ENCODE measurements at regions not wholly inside any gene's neighbourhood (a gene's known extent, or its start where the extent isn't known, plus 50 kb on each side); places are given as distances from the start of the nearest gene placed in this dataset.
"Not testable (repeated sequence)": the region's sequence is repeated elsewhere in the genome, so short reads cannot be mapped to it uniquely, and the experiment has no call there.

DNA sequence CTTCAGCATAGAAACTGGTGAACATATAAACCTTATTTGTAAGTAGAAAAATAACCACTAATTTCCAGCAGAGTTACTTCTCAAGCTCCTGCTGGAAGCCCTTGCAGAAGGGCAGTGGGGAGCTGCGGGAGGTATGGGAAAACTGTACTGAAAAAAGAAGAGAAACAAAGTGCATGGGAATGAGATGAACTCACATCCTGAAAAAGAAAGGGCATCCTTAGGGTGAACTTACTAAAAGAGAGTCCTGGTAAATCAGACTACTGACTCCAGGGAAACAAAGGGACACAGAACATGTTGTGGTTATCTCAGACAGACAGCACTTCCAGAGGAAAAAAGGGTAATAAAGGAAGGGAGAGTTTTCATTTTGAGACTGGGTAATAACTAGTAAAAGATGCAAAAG is 515.1 kb downstream of the RPL10L start:
- Histone ChIP-seq H3K4me3 (ENCODE audit: low read length) (no peak overlapping the region), H3K36me3 (ENCODE audit: insufficient read depth, low read length) (no peaks in the 10 kb centered on the region), H3K79me2 (replicated peaks; ENCODE audit: insufficient read depth, low read length) (no peaks in the 10 kb centered on the region), H2AFZ (ENCODE audit: low read depth, low read length) (no peak overlapping the region), H3K27me3 (ENCODE audit: insufficient read depth, low read depth, low read length) (no peaks in the 10 kb centered on the region), H3K9me2 (ENCODE audit: insufficient read depth, low read length) (no peaks in the 10 kb centered on the region), H4K20me1 (ENCODE audit: insufficient read depth) (no peaks in the 10 kb centered on the region), H3K27ac (ENCODE audit: low read length) (no peak overlapping the region), H3K4me2 (ENCODE audit: low read length) (no peak overlapping the region), H3F3A (ENCODE audit: insufficient read depth, low read length, poor library complexity, severe bottlenecking) (no peaks in the 10 kb centered on the region), H3K9me3 (ENCODE audit: low read length) (no peaks in the 10 kb centered on the region), H3K9ac (ENCODE audit: low read length) (no peak overlapping the region)
- TF ChIP-seq TAF1 (IDR thresholded peaks at IDR 0.05; ENCODE audit: low read depth), result no peak
- TF ChIP-seq EP300 (conservative IDR thresholded peaks at IDR 0.05; ENCODE audit: poor library complexity, severe bottlenecking), result no peak
- TF ChIP-seq POLR2AphosphoS5 (IDR thresholded peaks at IDR 0.05), result no peak
- no peak for TF ChIP-seq SMC3 (conservative IDR thresholded peaks at IDR 0.05; ENCODE audit: poor library complexity)
- TF ChIP-seq EZH2 (IDR thresholded peaks at IDR 0.05; ENCODE audit: borderline replicate concordance, insufficient read depth, low read length, poor library complexity, severe bottlenecking), result no peak
- no peak for TF ChIP-seq MXI1 (conservative IDR thresholded peaks at IDR 0.05; ENCODE audit: poor library complexity, severe bottlenecking)
- TF ChIP-seq RAD21 (conservative IDR thresholded peaks at IDR 0.05), result no peak
- TF ChIP-seq REST (IDR thresholded peaks at IDR 0.05; ENCODE audit: borderline replicate concordance), result no peak
- TF ChIP-seq, protein P1, sequence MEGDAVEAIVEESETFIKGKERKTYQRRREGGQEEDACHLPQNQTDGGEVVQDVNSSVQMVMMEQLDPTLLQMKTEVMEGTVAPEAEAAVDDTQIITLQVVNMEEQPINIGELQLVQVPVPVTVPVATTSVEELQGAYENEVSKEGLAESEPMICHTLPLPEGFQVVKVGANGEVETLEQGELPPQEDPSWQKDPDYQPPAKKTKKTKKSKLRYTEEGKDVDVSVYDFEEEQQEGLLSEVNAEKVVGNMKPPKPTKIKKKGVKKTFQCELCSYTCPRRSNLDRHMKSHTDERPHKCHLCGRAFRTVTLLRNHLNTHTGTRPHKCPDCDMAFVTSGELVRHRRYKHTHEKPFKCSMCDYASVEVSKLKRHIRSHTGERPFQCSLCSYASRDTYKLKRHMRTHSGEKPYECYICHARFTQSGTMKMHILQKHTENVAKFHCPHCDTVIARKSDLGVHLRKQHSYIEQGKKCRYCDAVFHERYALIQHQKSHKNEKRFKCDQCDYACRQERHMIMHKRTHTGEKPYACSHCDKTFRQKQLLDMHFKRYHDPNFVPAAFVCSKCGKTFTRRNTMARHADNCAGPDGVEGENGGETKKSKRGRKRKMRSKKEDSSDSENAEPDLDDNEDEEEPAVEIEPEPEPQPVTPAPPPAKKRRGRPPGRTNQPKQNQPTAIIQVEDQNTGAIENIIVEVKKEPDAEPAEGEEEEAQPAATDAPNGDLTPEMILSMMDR (IDR thresholded peaks at IDR 0.05; ENCODE audit: poor library complexity, severe bottlenecking), result no peak

DNA sequence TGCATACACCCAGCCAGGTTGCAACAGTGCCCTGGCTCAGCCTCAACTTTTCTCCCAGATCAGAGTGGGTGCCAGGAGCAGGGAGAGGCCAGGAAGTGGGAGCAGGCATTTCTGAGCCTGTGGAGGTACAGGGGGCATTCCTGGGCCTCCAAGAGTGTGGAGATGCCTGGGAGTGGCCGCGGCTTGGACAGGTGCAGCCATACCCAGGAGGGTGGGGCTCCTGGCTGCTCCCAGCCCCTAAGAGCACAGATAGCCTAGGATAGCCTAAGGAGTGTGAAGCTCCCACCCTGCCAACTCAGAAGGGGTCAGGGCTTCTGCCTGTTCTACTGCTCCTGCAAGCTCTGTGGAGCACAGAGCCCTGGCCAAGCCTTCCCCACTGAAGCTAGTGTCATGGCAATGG is 543.4 kb downstream of the RPL10L start:
- no peaks in the 10 kb centered on the region for H3K27me3 ChIP-seq (ENCODE audit: insufficient read depth, low read depth, low read length)
- no peak overlapping the region for H3K27ac ChIP-seq (ENCODE audit: low read length)
- H3K9ac ChIP-seq (ENCODE audit: low read length), result no peak overlapping the region
- H3F3A ChIP-seq (ENCODE audit: insufficient read depth, low read length, poor library complexity, severe bottlenecking), result no peaks in the 10 kb centered on the region
- H3K9me3 ChIP-seq (ENCODE audit: low read length), result peaks cover 2% of the 10 kb centered on the region
- H4K20me1 ChIP-seq (ENCODE audit: insufficient read depth), result no peaks in the 10 kb centered on the region
- H3K4me3 ChIP-seq (ENCODE audit: low read length), result no peak overlapping the region
- H3K9me2 ChIP-seq (ENCODE audit: insufficient read depth, low read length), result no peaks in the 10 kb centered on the region
- H2AFZ ChIP-seq (ENCODE audit: low read depth, low read length), result no peak overlapping the region
- no peaks in the 10 kb centered on the region for H3K36me3 ChIP-seq (ENCODE audit: insufficient read depth, low read length)
- TF ChIP-seq EZH2 (IDR thresholded peaks at IDR 0.05; ENCODE audit: borderline replicate concordance, insufficient read depth, low read length, poor library complexity, severe bottlenecking), result no peak
- no peak for TF ChIP-seq RAD21 (conservative IDR thresholded peaks at IDR 0.05)
- TF ChIP-seq TAF1 (IDR thresholded peaks at IDR 0.05; ENCODE audit: low read depth), result no peak
- no peak for TF ChIP-seq POLR2AphosphoS5 (IDR thresholded peaks at IDR 0.05)
- no peak overlapping the region for H3K4me2 ChIP-seq (ENCODE audit: low read length)
- no peaks in the 10 kb centered on the region for H3K79me2 ChIP-seq (replicated peaks; ENCODE audit: insufficient read depth, low read length)

DNA sequence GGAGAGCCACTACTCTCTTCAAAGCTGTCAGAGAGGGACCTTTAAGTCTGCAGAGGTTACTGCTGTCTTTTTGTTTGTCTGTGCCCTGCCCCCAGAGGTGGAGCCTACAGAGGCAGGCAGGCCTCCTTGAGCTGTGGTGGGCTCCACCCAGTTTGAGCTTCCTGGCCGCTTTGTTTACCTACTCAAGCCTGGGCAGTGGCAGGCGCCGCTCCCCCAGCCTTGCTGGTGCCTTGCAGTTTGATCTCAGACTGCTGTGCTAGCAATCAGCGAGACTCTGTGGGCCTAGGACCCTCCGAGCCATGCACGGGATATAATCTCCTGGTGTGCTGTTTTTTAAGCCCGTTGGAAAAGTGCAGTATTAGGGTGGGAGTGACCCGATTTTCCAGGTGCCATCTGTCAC is 550.7 kb downstream of the RPL10L start:
- H3K27ac ChIP-seq (ENCODE audit: low read length); H3K9me3 ChIP-seq (ENCODE audit: low read length); H2AFZ ChIP-seq (ENCODE audit: low read depth, low read length); H3K9me2 ChIP-seq (ENCODE audit: insufficient read depth, low read length); H3K79me2 ChIP-seq (replicated peaks; ENCODE audit: insufficient read depth, low read length); H3K4me3 ChIP-seq (ENCODE audit: low read length); H3K27me3 ChIP-seq (ENCODE audit: insufficient read depth, low read depth, low read length); H3K4me2 ChIP-seq (ENCODE audit: low read length); H3K36me3 ChIP-seq (ENCODE audit: insufficient read depth, low read length); H3K9ac ChIP-seq (ENCODE audit: low read length); H4K20me1 ChIP-seq (ENCODE audit: insufficient read depth); H3F3A ChIP-seq (ENCODE audit: insufficient read depth, low read length, poor library complexity, severe bottlenecking): not testable (repeated sequence)

All from neural cell (in vitro differentiated cells).